Activated T-cell treated with anti-CD3 and anti-CD28 coated beads, Interleukin-2, amount 50 U/mL, for 48 hours (primary cell): ENCODE measurements at regions not wholly inside any gene's neighbourhood (a gene's known extent, or its start where the extent isn't known, plus 50 kb on each side); places are given as distances from the start of the nearest gene placed in this dataset.
A peak's percentile ranks its signal among the peaks of the same experiment; 100 is the strongest.

Experiments
- DNase-seq, 2 experiments: peaks; one replicate each; pipeline ENCODE4 v3.0.0-alpha.2; 2020

- DNase-seq = no peak
Observed at GRCh38 chr6:22003287-22003686, 293.5 kb downstream of the PRL start.

- no peak for DNase-seq
Observed at GRCh38 chr6:22006795-22007194, 290.0 kb downstream of the PRL start.

- DNase-seq = no peak
Observed at GRCh38 chr6:22007469-22007868, 289.4 kb downstream of the PRL start.

GRCh38 chr6:22008248-22008836 lies 288.5 kb downstream of the PRL start:
- no peak for DNase-seq

GRCh38 chr6:22010102-22010501 lies 286.7 kb downstream of the PRL start:
- DNase-seq = no peak

- DNase-seq = no peak
Observed at GRCh38 chr6:22015216-22015615, 281.6 kb downstream of the PRL start.

GRCh38 chr6:22015944-22016343 lies 280.9 kb downstream of the PRL start:
- DNase-seq = no peak

GRCh38 chr6:22017272-22017671 lies 279.6 kb downstream of the PRL start:
- no peak for DNase-seq

- no peak for DNase-seq
Observed at GRCh38 chr6:22017766-22018165, 279.1 kb downstream of the PRL start.

- DNase-seq = no peak
Observed at GRCh38 chr6:22019857-22020256, 277.0 kb downstream of the PRL start.

GRCh38 chr6:22020299-22021003 lies 276.4 kb downstream of the PRL start:
- no peak for DNase-seq

GRCh38 chr6:22021966-22022365 lies 274.9 kb downstream of the PRL start:
- DNase-seq = no peak

GRCh38 chr6:22023937-22024336 lies 272.9 kb downstream of the PRL start:
- no peak for DNase-seq

GRCh38 chr6:22024973-22025467 lies 271.8 kb downstream of the PRL start:
- DNase-seq = no peak

- peak in 1 of 2 experiments; percentile 19 for DNase-seq
Observed at GRCh38 chr6:22025468-22026163, 271.2 kb downstream of the PRL start.

- no peak for DNase-seq
Observed at GRCh38 chr6:22026164-22026678, 270.6 kb downstream of the PRL start.

- no peak for DNase-seq
Observed at GRCh38 chr6:22027040-22027725, 269.7 kb downstream of the PRL start.

- no peak for DNase-seq
Observed at GRCh38 chr6:22028403-22029090, 268.3 kb downstream of the PRL start.

- no peak for DNase-seq
Observed at GRCh38 chr6:22029171-22029570, 267.7 kb downstream of the PRL start.

- DNase-seq = no peak
Observed at GRCh38 chr6:22030730-22031619, 265.9 kb downstream of the PRL start.

- no peak for DNase-seq
Observed at GRCh38 chr6:22035690-22036089, 261.1 kb downstream of the PRL start.

- no peak for DNase-seq
Observed at GRCh38 chr6:22036275-22036674, 260.6 kb downstream of the PRL start.
